ENCODE measurements at regions not wholly inside any gene's neighbourhood (a gene's known extent, or its start where the extent isn't known, plus 50 kb on each side); places are given as distances from the start of the nearest gene placed in this dataset.

DNA sequence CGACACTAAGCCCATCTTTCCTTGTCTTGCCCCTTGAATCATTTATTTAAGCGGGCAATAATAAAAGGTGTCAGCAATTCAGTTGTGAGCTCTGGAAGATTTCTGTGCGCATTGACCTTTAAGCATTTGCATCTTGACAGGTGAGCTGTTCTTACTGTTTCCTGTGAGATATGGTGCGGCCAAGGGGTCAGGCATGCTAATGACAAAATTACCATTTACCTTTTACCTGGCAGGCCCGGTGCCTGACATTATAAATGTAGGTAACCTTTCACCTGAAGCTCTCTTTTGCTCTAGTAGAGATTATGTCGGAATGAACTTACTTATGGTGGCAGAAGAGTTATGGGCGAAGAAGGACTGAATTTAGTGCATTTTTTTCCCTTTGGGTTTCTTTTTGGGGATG is 89.3 kb upstream of the EEF1E1 start:
- Histone ChIP-seq H3K9me3 (ENCODE audit: control insufficient read depth, low read depth, low read length) (no peaks in the 10 kb centered on the region), H3K4me3 (ENCODE audit: low read length) (no peak overlapping the region), H3K27me3 (ENCODE audit: control insufficient read depth, insufficient read depth, low read length) (no peaks in the 10 kb centered on the region), H3K9ac (ENCODE audit: low read length) (no peak overlapping the region), H3K36me3 (ENCODE audit: control insufficient read depth, low read depth, low read length) (no peaks in the 10 kb centered on the region), H3K4me1 (ENCODE audit: control insufficient read depth, low read depth, low read length) (peaks cover 21% of the 10 kb centered on the region), H3K27ac (ENCODE audit: low read length) (no peak overlapping the region)

DNA sequence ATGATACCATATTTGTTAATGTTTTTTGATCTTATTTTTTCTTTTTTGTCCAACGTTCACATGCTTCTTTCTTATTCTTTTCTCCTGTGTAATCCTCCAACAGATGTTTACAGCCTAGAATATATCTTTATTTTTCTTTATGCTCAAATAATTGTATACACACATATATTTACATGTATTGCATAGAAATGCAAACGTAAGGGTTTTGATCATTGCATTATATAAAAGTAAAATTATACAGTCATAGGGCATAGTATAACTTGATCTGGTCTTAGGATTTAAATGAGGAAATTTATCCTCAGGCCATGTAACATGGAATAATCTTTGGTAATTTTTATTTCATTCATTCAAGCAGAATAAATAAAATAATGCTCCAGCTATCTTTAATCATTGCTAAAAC is 84.9 kb upstream of the EEF1E1 start:
- H3K4me3 ChIP-seq (ENCODE audit: low read length) = no peak overlapping the region
- H3K9ac ChIP-seq (ENCODE audit: low read length) = no peak overlapping the region
- no peaks in the 10 kb centered on the region for H3K27me3 ChIP-seq (ENCODE audit: control insufficient read depth, insufficient read depth, low read length)
- no peaks in the 10 kb centered on the region for H3K9me3 ChIP-seq (ENCODE audit: control insufficient read depth, low read depth, low read length)
- H3K27ac ChIP-seq (ENCODE audit: low read length) = no peak overlapping the region
- no peaks in the 10 kb centered on the region for H3K36me3 ChIP-seq (ENCODE audit: control insufficient read depth, low read depth, low read length)
- H3K4me1 ChIP-seq (ENCODE audit: control insufficient read depth, low read depth, low read length) = peaks cover 9% of the 10 kb centered on the region

- Histone ChIP-seq H3K9me3 (ENCODE audit: control insufficient read depth, low read depth, low read length) (no peaks in the 10 kb centered on the region), H3K27ac (ENCODE audit: low read length) (no peak overlapping the region), H3K9ac (ENCODE audit: low read length) (no peak overlapping the region), H3K27me3 (ENCODE audit: control insufficient read depth, insufficient read depth, low read length) (no peaks in the 10 kb centered on the region), H3K4me1 (ENCODE audit: control insufficient read depth, low read depth, low read length) (peaks cover 18% of the 10 kb centered on the region), H3K4me3 (ENCODE audit: low read length) (no peak overlapping the region), H3K36me3 (ENCODE audit: control insufficient read depth, low read depth, low read length) (no peaks in the 10 kb centered on the region)
Measured at GRCh38 chr6:8182902-8183665, 80.7 kb upstream of the EEF1E1 start.

- H3K27me3 ChIP-seq (ENCODE audit: control insufficient read depth, insufficient read depth, low read length) = no peaks in the 10 kb centered on the region
- no peaks in the 10 kb centered on the region for H3K9me3 ChIP-seq (ENCODE audit: control insufficient read depth, low read depth, low read length)
- no peak overlapping the region for H3K27ac ChIP-seq (ENCODE audit: low read length)
- no peak overlapping the region for H3K9ac ChIP-seq (ENCODE audit: low read length)
- no peak overlapping the region for H3K4me3 ChIP-seq (ENCODE audit: low read length)
- H3K36me3 ChIP-seq (ENCODE audit: control insufficient read depth, low read depth, low read length) = no peaks in the 10 kb centered on the region
- peaks cover 18% of the 10 kb centered on the region for H3K4me1 ChIP-seq (ENCODE audit: control insufficient read depth, low read depth, low read length)
Measured at GRCh38 chr6:8181951-8182845, 79.8 kb upstream of the EEF1E1 start.

DNA sequence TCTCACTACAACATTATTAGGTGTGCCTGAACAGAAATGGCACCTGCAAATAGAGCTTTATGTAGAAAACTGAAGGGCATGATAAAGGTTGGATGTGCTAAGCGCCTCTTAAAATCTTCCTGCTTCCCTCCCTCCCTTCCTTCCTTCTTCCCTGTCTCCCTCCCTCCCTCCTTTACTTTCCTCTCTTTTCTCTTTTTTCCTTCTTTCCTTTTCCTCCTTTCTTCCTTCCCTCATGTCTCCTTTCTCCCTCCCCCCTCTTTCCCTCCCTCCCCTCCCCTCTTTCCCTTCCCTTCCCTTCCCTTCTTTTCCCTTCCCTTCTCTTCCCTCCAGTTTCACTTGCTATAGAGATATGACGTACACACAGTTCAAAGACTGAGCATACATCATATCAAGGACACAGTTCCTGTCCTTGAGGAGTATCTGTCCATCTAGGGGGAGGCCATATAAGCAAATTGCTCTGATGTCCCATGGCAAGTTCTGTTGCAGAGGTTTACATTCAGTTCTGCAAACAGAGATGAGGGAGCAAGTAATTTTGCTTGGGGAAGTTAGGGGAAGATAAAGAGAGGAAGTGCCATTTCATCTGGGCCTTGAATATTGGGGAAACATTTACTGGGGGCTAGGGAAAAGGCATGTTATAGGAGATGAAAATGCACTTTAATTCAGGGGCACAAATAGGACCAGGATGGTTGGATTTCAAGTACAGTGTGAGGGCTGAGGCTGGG is 79.0 kb upstream of the EEF1E1 start:
- H3K4me3 ChIP-seq (ENCODE audit: low read length) = no peak overlapping the region
- no peaks in the 10 kb centered on the region for H3K36me3 ChIP-seq (ENCODE audit: control insufficient read depth, low read depth, low read length)
- H3K9ac ChIP-seq (ENCODE audit: low read length) = no peak overlapping the region
- H3K4me1 ChIP-seq (ENCODE audit: control insufficient read depth, low read depth, low read length) = peaks cover 18% of the 10 kb centered on the region
- H3K9me3 ChIP-seq (ENCODE audit: control insufficient read depth, low read depth, low read length) = no peaks in the 10 kb centered on the region
- no peaks in the 10 kb centered on the region for H3K27me3 ChIP-seq (ENCODE audit: control insufficient read depth, insufficient read depth, low read length)
- no peak overlapping the region for H3K27ac ChIP-seq (ENCODE audit: low read length)

GRCh38 chr6:8180327-8181159 is 78.2 kb upstream of the EEF1E1 start:
- Histone ChIP-seq H3K27me3 (ENCODE audit: control insufficient read depth, insufficient read depth, low read length) (no peaks in the 10 kb centered on the region), H3K9me3 (ENCODE audit: control insufficient read depth, low read depth, low read length) (no peaks in the 10 kb centered on the region), H3K9ac (ENCODE audit: low read length) (no peak overlapping the region), H3K4me1 (ENCODE audit: control insufficient read depth, low read depth, low read length) (peaks cover 18% of the 10 kb centered on the region), H3K4me3 (ENCODE audit: low read length) (peak overlapping the region; percentile 41), H3K36me3 (ENCODE audit: control insufficient read depth, low read depth, low read length) (no peaks in the 10 kb centered on the region), H3K27ac (ENCODE audit: low read length) (no peak overlapping the region)

GRCh38 chr6:8177721-8178120 is 75.4 kb upstream of the EEF1E1 start:
- H3K9ac ChIP-seq (ENCODE audit: low read length) = no peak overlapping the region
- H3K4me1 ChIP-seq (ENCODE audit: control insufficient read depth, low read depth, low read length) = peaks cover 18% of the 10 kb centered on the region
- H3K4me3 ChIP-seq (ENCODE audit: low read length) = no peak overlapping the region
- no peaks in the 10 kb centered on the region for H3K27me3 ChIP-seq (ENCODE audit: control insufficient read depth, insufficient read depth, low read length)
- H3K9me3 ChIP-seq (ENCODE audit: control insufficient read depth, low read depth, low read length) = no peaks in the 10 kb centered on the region
- no peak overlapping the region for H3K27ac ChIP-seq (ENCODE audit: low read length)
- no peaks in the 10 kb centered on the region for H3K36me3 ChIP-seq (ENCODE audit: control insufficient read depth, low read depth, low read length)

GRCh38 chr6:8175046-8175777 is 72.9 kb upstream of the EEF1E1 start:
- no peaks in the 10 kb centered on the region for H3K36me3 ChIP-seq (ENCODE audit: control insufficient read depth, low read depth, low read length)
- no peak overlapping the region for H3K9ac ChIP-seq (ENCODE audit: low read length)
- peaks cover 11% of the 10 kb centered on the region for H3K4me1 ChIP-seq (ENCODE audit: control insufficient read depth, low read depth, low read length)
- H3K27ac ChIP-seq (ENCODE audit: low read length) = no peak overlapping the region
- H3K27me3 ChIP-seq (ENCODE audit: control insufficient read depth, insufficient read depth, low read length) = no peaks in the 10 kb centered on the region
- H3K4me3 ChIP-seq (ENCODE audit: low read length) = no peak overlapping the region
- H3K9me3 ChIP-seq (ENCODE audit: control insufficient read depth, low read depth, low read length) = no peaks in the 10 kb centered on the region

- Histone ChIP-seq H3K27me3 (ENCODE audit: control insufficient read depth, insufficient read depth, low read length) (no peaks in the 10 kb centered on the region), H3K9ac (ENCODE audit: low read length) (no peak overlapping the region), H3K27ac (ENCODE audit: low read length) (no peak overlapping the region), H3K4me3 (ENCODE audit: low read length) (no peak overlapping the region), H3K9me3 (ENCODE audit: control insufficient read depth, low read depth, low read length) (no peaks in the 10 kb centered on the region), H3K36me3 (ENCODE audit: control insufficient read depth, low read depth, low read length) (no peaks in the 10 kb centered on the region), H3K4me1 (ENCODE audit: control insufficient read depth, low read depth, low read length) (peaks cover 4% of the 10 kb centered on the region)
Measured at GRCh38 chr6:8174571-8174970, 72.2 kb upstream of the EEF1E1 start.

- H3K27me3 ChIP-seq (ENCODE audit: control insufficient read depth, insufficient read depth, low read length) = no peaks in the 10 kb centered on the region
- no peaks in the 10 kb centered on the region for H3K4me1 ChIP-seq (ENCODE audit: control insufficient read depth, low read depth, low read length)
- no peak overlapping the region for H3K4me3 ChIP-seq (ENCODE audit: low read length)
- H3K9me3 ChIP-seq (ENCODE audit: control insufficient read depth, low read depth, low read length) = no peaks in the 10 kb centered on the region
- H3K27ac ChIP-seq (ENCODE audit: low read length) = no peak overlapping the region
- no peaks in the 10 kb centered on the region for H3K36me3 ChIP-seq (ENCODE audit: control insufficient read depth, low read depth, low read length)
- no peak overlapping the region for H3K9ac ChIP-seq (ENCODE audit: low read length)
Measured at GRCh38 chr6:8172530-8172929, 70.2 kb upstream of the EEF1E1 start.

Measured in iPS-18a (cell line).